ENCODE measurements at regions not wholly inside any gene's neighbourhood (a gene's known extent, or its start where the extent isn't known, plus 50 kb on each side); places are given as distances from the start of the nearest gene placed in this dataset.

- no peak for DNase-seq
Observed at GRCh38 chr15:39161096-39161495, 419.8 kb upstream of the THBS1 start.

- no peak for DNase-seq
Observed at GRCh38 chr15:39165020-39165706, 415.7 kb upstream of the THBS1 start.

GRCh38 chr15:39167164-39168058 is 413.5 kb upstream of the THBS1 start:
- DNase-seq, result no peak

GRCh38 chr15:39171944-39172368 is 408.9 kb upstream of the THBS1 start:
- DNase-seq, result no peak

- no peak for DNase-seq
Observed at GRCh38 chr15:39172380-39173281, 408.2 kb upstream of the THBS1 start.

- DNase-seq, result no peak
Observed at GRCh38 chr15:39173426-39173825, 407.5 kb upstream of the THBS1 start.

- DNase-seq, result no peak
Observed at GRCh38 chr15:39174332-39174731, 406.5 kb upstream of the THBS1 start.

GRCh38 chr15:39176030-39176429 is 404.8 kb upstream of the THBS1 start:
- no peak for DNase-seq

- DNase-seq, result no peak
Observed at GRCh38 chr15:39177561-39177960, 403.3 kb upstream of the THBS1 start.

- DNase-seq, result no peak
Observed at GRCh38 chr15:39180030-39180429, 400.8 kb upstream of the THBS1 start.

GRCh38 chr15:39180483-39180933 is 400.4 kb upstream of the THBS1 start:
- DNase-seq, result no peak

- DNase-seq, result no peak
Observed at GRCh38 chr15:39181056-39181747, 399.7 kb upstream of the THBS1 start.

GRCh38 chr15:39181940-39182339 is 398.9 kb upstream of the THBS1 start:
- no peak for DNase-seq

GRCh38 chr15:39183164-39183881 is 397.6 kb upstream of the THBS1 start:
- no peak for DNase-seq

GRCh38 chr15:39184701-39185390 is 396.0 kb upstream of the THBS1 start:
- no peak for DNase-seq

- no peak for DNase-seq
Observed at GRCh38 chr15:39188314-39188713, 392.6 kb upstream of the THBS1 start.

GRCh38 chr15:39188930-39189329 is 391.9 kb upstream of the THBS1 start:
- DNase-seq, result no peak

GRCh38 chr15:39191871-39192291 is 389.0 kb upstream of the THBS1 start:
- no peak for DNase-seq

- DNase-seq, result no peak
Observed at GRCh38 chr15:39192351-39192750, 388.5 kb upstream of the THBS1 start.

GRCh38 chr15:39192979-39193560 is 387.8 kb upstream of the THBS1 start:
- DNase-seq, result no peak

- no peak for DNase-seq
Observed at GRCh38 chr15:39193611-39194010, 387.3 kb upstream of the THBS1 start.
